ENCODE measurements at regions not wholly inside any gene's neighbourhood (a gene's known extent, or its start where the extent isn't known, plus 50 kb on each side); places are given as distances from the start of the nearest gene placed in this dataset.

GRCh38 chr1:4176841-4177240 is 276.8 kb upstream of the C1orf174 start:
- TF ChIP-seq ZBTB7A (IDR thresholded peaks at IDR 0.05; ENCODE audit: low read depth) (no peak), NFIC (IDR thresholded peaks at IDR 0.05) (no peak), MAX (IDR thresholded peaks at IDR 0.05) (no peak), EP300 (IDR thresholded peaks at IDR 0.05; ENCODE audit: borderline replicate concordance) (no peak)

- TF ChIP-seq YY1 (IDR thresholded peaks at IDR 0.05; ENCODE audit: low read depth) = no peak
- no peak for TF ChIP-seq FOXM1 (IDR thresholded peaks at IDR 0.05; ENCODE audit: borderline replicate concordance, low read depth)
- TF ChIP-seq ZBTB7A (IDR thresholded peaks at IDR 0.05; ENCODE audit: low read depth) = no peak
- TF ChIP-seq USF1 (IDR thresholded peaks at IDR 0.05) = no peak
- TF ChIP-seq TCF12 (IDR thresholded peaks at IDR 0.05; ENCODE audit: low read depth) = no peak
- TF ChIP-seq EP300 (IDR thresholded peaks at IDR 0.05; ENCODE audit: borderline replicate concordance) = no peak
- TF ChIP-seq RAD21 (IDR thresholded peaks at IDR 0.05; ENCODE audit: low read depth) = no peak
These were observed 277.5 kb upstream of the C1orf174 start for GRCh38 chr1:4177425-4178150.

- TF ChIP-seq USF1 (IDR thresholded peaks at IDR 0.05) (no peak), TEAD4 (IDR thresholded peaks at IDR 0.05) (no peak), CREB1 (IDR thresholded peaks at IDR 0.05; ENCODE audit: low read depth) (no peak), MAX (IDR thresholded peaks at IDR 0.05) (no peak), EGR1 (IDR thresholded peaks at IDR 0.05) (no peak), TAF1 (IDR thresholded peaks at IDR 0.05; ENCODE audit: low read depth) (no peak), EP300 (IDR thresholded peaks at IDR 0.05; ENCODE audit: borderline replicate concordance) (no peak), RAD21 (IDR thresholded peaks at IDR 0.05; ENCODE audit: low read depth) (no peak), CEBPB (IDR thresholded peaks at IDR 0.05) (no peak), NFIC (IDR thresholded peaks at IDR 0.05) (no peak), FOXM1 (IDR thresholded peaks at IDR 0.05; ENCODE audit: borderline replicate concordance, low read depth) (no peak), REST (IDR thresholded peaks at IDR 0.05; ENCODE audit: low read depth) (no peak), ZBTB7A (IDR thresholded peaks at IDR 0.05; ENCODE audit: low read depth) (no peak), YY1 (IDR thresholded peaks at IDR 0.05; ENCODE audit: low read depth) (no peak), TCF12 (IDR thresholded peaks at IDR 0.05; ENCODE audit: low read depth) (no peak)
These were observed 278.5 kb upstream of the C1orf174 start for GRCh38 chr1:4178501-4179113.

- TF ChIP-seq TEAD4 (IDR thresholded peaks at IDR 0.05) = no peak
- TF ChIP-seq TAF1 (IDR thresholded peaks at IDR 0.05; ENCODE audit: low read depth) = no peak
- TF ChIP-seq RAD21 (IDR thresholded peaks at IDR 0.05; ENCODE audit: low read depth) = no peak
- TF ChIP-seq YY1 (IDR thresholded peaks at IDR 0.05; ENCODE audit: low read depth) = no peak
- TF ChIP-seq REST (IDR thresholded peaks at IDR 0.05; ENCODE audit: low read depth) = no peak
- TF ChIP-seq EP300 (IDR thresholded peaks at IDR 0.05; ENCODE audit: borderline replicate concordance) = no peak
- TF ChIP-seq NFIC (IDR thresholded peaks at IDR 0.05) = no peak
- TF ChIP-seq MAX (IDR thresholded peaks at IDR 0.05) = no peak
- TF ChIP-seq TCF12 (IDR thresholded peaks at IDR 0.05; ENCODE audit: low read depth) = no peak
- no peak for TF ChIP-seq CEBPB (IDR thresholded peaks at IDR 0.05)
- TF ChIP-seq CREB1 (IDR thresholded peaks at IDR 0.05; ENCODE audit: low read depth) = no peak
- no peak for TF ChIP-seq EGR1 (IDR thresholded peaks at IDR 0.05)
- no peak for TF ChIP-seq ZBTB7A (IDR thresholded peaks at IDR 0.05; ENCODE audit: low read depth)
- TF ChIP-seq FOXM1 (IDR thresholded peaks at IDR 0.05; ENCODE audit: borderline replicate concordance, low read depth) = no peak
- TF ChIP-seq USF1 (IDR thresholded peaks at IDR 0.05) = no peak
These were observed 280.1 kb upstream of the C1orf174 start for GRCh38 chr1:4179914-4180735.

Measured in Ishikawa (cell line).